ENCODE measurements at regions not wholly inside any gene's neighbourhood (a gene's known extent, or its start where the extent isn't known, plus 50 kb on each side); places are given as distances from the start of the nearest gene placed in this dataset.

GRCh38 chr4:153082322-153083301 is 121.6 kb upstream of the TRIM2 start:
- no peak overlapping the region for H3K27ac ChIP-seq
- no peak for TF ChIP-seq POLR2A (IDR thresholded peaks at IDR 0.05)
- no peak for TF ChIP-seq CTCF (IDR thresholded peaks at IDR 0.05)
- no peak for TF ChIP-seq EP300 (IDR thresholded peaks at IDR 0.05)
- no peak for TF ChIP-seq POLR2AphosphoS5 (IDR thresholded peaks at IDR 0.05)
- DNase-seq: no peak
- 71 to 85% methylated on average over 15 of the region's 15 CpGs for WGBS, 2 donors
- peaks cover 0 to 10% (median 3%) of the 10 kb centered on the region in 4 donors for H3K4me1 ChIP-seq
- no peak overlapping the region for H3K4me3 ChIP-seq
- intact Hi-C loops (cut with DNase I): loop anchor here (1.0 kb wide), 1 partner anchor 46 kb away; no protein-coding TSS in a partner anchor
- no peaks in the 10 kb centered on the region for H3K9me3 ChIP-seq
- no peaks in the 10 kb centered on the region for H3K27me3 ChIP-seq
- no peaks in the 10 kb centered on the region for H3K36me3 ChIP-seq

GRCh38 chr4:153083447-153083947 is 120.7 kb upstream of the TRIM2 start:
- peaks cover 0 to 10% (median 3%) of the 10 kb centered on the region in 4 donors for H3K4me1 ChIP-seq

GRCh38 chr4:153084224-153084979 is 119.8 kb upstream of the TRIM2 start:
- WGBS, 2 donors: 82 to 89% methylated on average over 15 of the region's 15 CpGs
- Histone ChIP-seq H3K9me3 (no peaks in the 10 kb centered on the region), H3K36me3 (no peaks in the 10 kb centered on the region), H3K27me3 (no peaks in the 10 kb centered on the region), H3K27ac (no peak overlapping the region), H3K4me3 (no peak overlapping the region), H3K4me1 (peaks cover 0 to 10% (median 3%) of the 10 kb centered on the region in 4 donors)
- intact Hi-C loops (cut with DNase I): loop anchor here (2.0 kb wide), 1 partner anchor 238 kb away; no protein-coding TSS in a partner anchor
- DNase-seq: no peak
- TF ChIP-seq POLR2A (IDR thresholded peaks at IDR 0.05) (no peak), EP300 (IDR thresholded peaks at IDR 0.05) (no peak), POLR2AphosphoS5 (IDR thresholded peaks at IDR 0.05) (no peak), CTCF (IDR thresholded peaks at IDR 0.05) (no peak)

More at GRCh38 chr4:153083447-153083947, 120.7 kb upstream of the TRIM2 start:
- Histone ChIP-seq H3K27me3 (no peaks in the 10 kb centered on the region), H3K9me3 (no peaks in the 10 kb centered on the region), H3K27ac (no peak overlapping the region), H3K4me3 (no peak overlapping the region), H3K36me3 (no peaks in the 10 kb centered on the region)
- intact Hi-C loops (cut with DNase I): loop anchor here (1.0 kb wide), 1 partner anchor 45 kb away; no protein-coding TSS in a partner anchor
- TF ChIP-seq EP300 (IDR thresholded peaks at IDR 0.05) (no peak), CTCF (IDR thresholded peaks at IDR 0.05) (peak; percentile 32 to 69 (median 62)), POLR2A (IDR thresholded peaks at IDR 0.05) (no peak), POLR2AphosphoS5 (IDR thresholded peaks at IDR 0.05) (no peak)
- 15 to 23% methylated on average over 7 of the region's 7 CpGs for WGBS, 2 donors
- no peak for DNase-seq

GRCh38 chr4:153084980-153085630 is 119.1 kb upstream of the TRIM2 start:
- Histone ChIP-seq H3K4me3 (no peak overlapping the region), H3K27me3 (no peaks in the 10 kb centered on the region), H3K27ac (no peak overlapping the region), H3K9me3 (no peaks in the 10 kb centered on the region), H3K36me3 (no peaks in the 10 kb centered on the region), H3K4me1 (peaks cover 0 to 10% (median 3%) of the 10 kb centered on the region in 4 donors)
- WGBS, 2 donors: 6 to 12% methylated on average over 11 of the region's 11 CpGs
- TF ChIP-seq POLR2A (IDR thresholded peaks at IDR 0.05) (no peak), CTCF (IDR thresholded peaks at IDR 0.05) (peak; percentile 62 to 97 (median 90)), EP300 (IDR thresholded peaks at IDR 0.05) (no peak), POLR2AphosphoS5 (IDR thresholded peaks at IDR 0.05) (no peak)
- intact Hi-C loops (cut with DNase I): loop anchor here (1.0 to 2.0 kb wide), 2 partner anchors 238 to 306 kb away; partner anchors contain the start of genes ARFIP1 and TIGD4
- DNase-seq: peak; percentile 84
